ENCODE measurements at regions not wholly inside any gene's neighbourhood (a gene's known extent, or its start where the extent isn't known, plus 50 kb on each side); places are given as distances from the start of the nearest gene placed in this dataset.

GRCh38 chr3:146834917-146835316 is 229.8 kb upstream of the PLSCR5 start:
- no peak overlapping the region for H3K4me2 ChIP-seq
- no peaks in the 10 kb centered on the region for H3K27me3 ChIP-seq (ENCODE audit: insufficient read depth)
- no peak overlapping the region for H3K4me3 ChIP-seq
- H3K4me3 Mint-ChIP-seq, result no peak overlapping the region
- no peak for DNase-seq (ENCODE audit: low spot score)
- H3K4me1 Mint-ChIP-seq, result no peaks in the 10 kb centered on the region
- ATAC-seq, result no peak
- no peaks in the 10 kb centered on the region for H3K27me3 Mint-ChIP-seq (ENCODE audit: insufficient read depth, low read depth, poor library complexity)
- H4K20me1 ChIP-seq (replicated peaks; ENCODE audit: insufficient read depth), result no peaks in the 10 kb centered on the region
- no peaks in the 10 kb centered on the region for H3F3A ChIP-seq (replicated peaks; ENCODE audit: low read depth)
- no peak overlapping the region for H3K27ac Mint-ChIP-seq
- H3K79me2 ChIP-seq (replicated peaks; ENCODE audit: insufficient read depth), result no peaks in the 10 kb centered on the region
- TF ChIP-seq REST (IDR thresholded peaks at IDR 0.05; ENCODE audit: unreplicated experiment), result no peak
- TF ChIP-seq CREB1 (CRISPR knock-in tag; IDR thresholded peaks at IDR 0.05; ENCODE audit: low read depth), result no peak
- no peak for TF ChIP-seq EZH2 (IDR thresholded peaks at IDR 0.05; ENCODE audit: low read depth, unreplicated experiment)
- no peak overlapping the region for H2AFZ ChIP-seq
- no peaks in the 10 kb centered on the region for H3K9me2 ChIP-seq (ENCODE audit: insufficient read depth)
- no peaks in the 10 kb centered on the region for H3K4me1 ChIP-seq (ENCODE audit: insufficient read depth)
- no peaks in the 10 kb centered on the region for H3K9me3 Mint-ChIP-seq
- H3K36me3 Mint-ChIP-seq (ENCODE audit: low read depth), result no peaks in the 10 kb centered on the region
- no peak overlapping the region for H3K27ac ChIP-seq (ENCODE audit: low read depth)
- no peaks in the 10 kb centered on the region for H3K36me3 ChIP-seq (ENCODE audit: insufficient read depth)

- Mint-ChIP-seq H3K4me3 (no peak overlapping the region), H3K27ac (no peak overlapping the region), H3K27me3 (ENCODE audit: insufficient read depth, low read depth, poor library complexity) (no peaks in the 10 kb centered on the region), H3K9me3 (no peaks in the 10 kb centered on the region), H3K4me1 (no peaks in the 10 kb centered on the region; the same call in 2 of the 3 replicates), H3K36me3 (ENCODE audit: low read depth) (no peaks in the 10 kb centered on the region)
- Histone ChIP-seq H3K27me3 (ENCODE audit: insufficient read depth) (no peaks in the 10 kb centered on the region), H3K9me2 (ENCODE audit: insufficient read depth) (no peaks in the 10 kb centered on the region), H4K20me1 (replicated peaks; ENCODE audit: insufficient read depth) (no peaks in the 10 kb centered on the region), H3F3A (replicated peaks; ENCODE audit: low read depth) (no peaks in the 10 kb centered on the region), H3K36me3 (ENCODE audit: insufficient read depth) (no peaks in the 10 kb centered on the region), H3K27ac (ENCODE audit: low read depth) (no peak overlapping the region), H3K79me2 (replicated peaks; ENCODE audit: insufficient read depth) (no peaks in the 10 kb centered on the region), H3K4me3 (no peak overlapping the region), H3K4me2 (no peak overlapping the region), H3K4me1 (ENCODE audit: insufficient read depth) (no peaks in the 10 kb centered on the region), H2AFZ (peak overlapping the region; percentile 35; the same call in 1 of the 2 replicates)
- ATAC-seq (peak; percentile 63), DNase-seq (ENCODE audit: low spot score) (no peak)
- TF ChIP-seq ZNF462 (CRISPR knock-in tag; IDR thresholded peaks at IDR 0.05), result no peak
- no peak for TF ChIP-seq REST (IDR thresholded peaks at IDR 0.05; ENCODE audit: unreplicated experiment)
- no peak for TF ChIP-seq POLR2AphosphoS5 (IDR thresholded peaks at IDR 0.05; ENCODE audit: low read depth)
- no peak for TF ChIP-seq STAT1 (IDR thresholded peaks at IDR 0.05; ENCODE audit: unreplicated experiment)
- TF ChIP-seq EZH2phosphoT487 (IDR thresholded peaks at IDR 0.05; ENCODE audit: unreplicated experiment), result no peak
These were observed 227.8 kb upstream of the PLSCR5 start for GRCh38 chr3:146832857-146833458.
